Liver (tissue), 8 donors: ENCODE measurements at regions not wholly inside any gene's neighbourhood (a gene's known extent, or its start where the extent isn't known, plus 50 kb on each side); places are given as distances from the start of the nearest gene placed in this dataset.

ENCODE experiments used
- DNase-seq: peaks from one replicate; pipeline ENCODE4 v3.0.0-alpha.2; 2017; ENCODE audit warnings: low spot score
- H3K27ac ChIP-seq, 2 donors: one replicate each; pipeline ENCODE4 v1.7.0; 2013; ENCODE audit warnings: inconsistent platforms in 2 of 2, low read length in 2 of 2, control low read depth in 1 of 2, low read depth in 1 of 2, mild to moderate bottlenecking in 1 of 2
- H3K27me3 ChIP-seq, 4 donors: one replicate each; pipeline versions ENCODE4 v1.6.1 to v1.7.0; 2013; ENCODE audit warnings: low read length in 3 of 4, inconsistent platforms in 1 of 4, mild to moderate bottlenecking in 1 of 4, moderate library complexity in 1 of 4; ENCODE audit not compliant: control insufficient read depth in 4 of 4, insufficient read depth in 4 of 4
- H3K36me3 ChIP-seq, 4 donors: one replicate each; pipeline versions ENCODE4 v1.6.1 to v1.7.0; 2013; ENCODE audit warnings: low read length in 3 of 4, mild to moderate bottlenecking in 3 of 4, low read depth in 1 of 4, moderate library complexity in 1 of 4; ENCODE audit not compliant: control insufficient read depth in 4 of 4, insufficient read depth in 3 of 4
- H3K4me1 ChIP-seq, 4 donors: one replicate each; pipeline versions ENCODE4 v1.6.1 to v1.7.0; 2013; ENCODE audit warnings: low read length in 3 of 4, mild to moderate bottlenecking in 3 of 4, moderate library complexity in 1 of 4; ENCODE audit not compliant: control insufficient read depth in 4 of 4, insufficient read depth in 4 of 4
- H3K4me3 ChIP-seq, 3 donors: one replicate each; pipeline versions ENCODE4 v1.6.1 to v1.7.0; 2013; ENCODE audit warnings: low read length in 3 of 3, control low read depth in 1 of 3, low read depth in 1 of 3, mild to moderate bottlenecking in 1 of 3
- H3K9ac ChIP-seq, 2 donors: one replicate each; pipeline ENCODE4 v1.7.0; 2013; ENCODE audit warnings: low read length in 2 of 2, mild to moderate bottlenecking in 2 of 2, moderate library complexity in 2 of 2, control low read depth in 1 of 2, low read depth in 1 of 2
- H3K9me3 ChIP-seq, 4 donors: one replicate each; pipeline versions ENCODE4 v1.6.1 to v1.7.0; 2013; ENCODE audit warnings: low read length in 3 of 4; ENCODE audit not compliant: control insufficient read depth in 4 of 4
- EGR1 ChIP-seq, 2 donors: IDR thresholded peaks; 2 replicates each; pipeline ENCODE4 v1.6.1; 2016 to 2018; ENCODE audit warnings: antibody characterized with exemption in 2 of 2, low read depth in 2 of 2
- FOXA1 ChIP-seq: IDR thresholded peaks from 2 replicates; pipeline ENCODE4 v1.6.1; 2016; ENCODE audit warnings: antibody characterized with exemption
- FOXA2 ChIP-seq: IDR thresholded peaks from 2 replicates; pipeline ENCODE4 v1.6.1; 2016; ENCODE audit warnings: antibody characterized with exemption
- GABPA ChIP-seq, 2 donors: IDR thresholded peaks in 1 of 2; conservative IDR thresholded peaks in 1 of 2; 2 replicates each; pipeline ENCODE4 v1.6.1; 2016; ENCODE audit warnings: antibody characterized with exemption in 2 of 2, mild to moderate bottlenecking in 1 of 2, moderate library complexity in 1 of 2
- HNF4A ChIP-seq, 2 donors: conservative IDR thresholded peaks; 2 replicates each; pipeline ENCODE4 v1.6.1; 2016; ENCODE audit warnings: antibody characterized with exemption in 2 of 2, mild to moderate bottlenecking in 2 of 2
- HNF4G ChIP-seq: IDR thresholded peaks from 2 replicates; pipeline ENCODE4 v1.6.1; 2016; ENCODE audit warnings: antibody characterized with exemption
- JUND ChIP-seq, 2 donors: IDR thresholded peaks; 2 replicates each; pipeline ENCODE4 v1.6.1; 2016; ENCODE audit warnings: antibody characterized with exemption in 2 of 2
- NR2F2 ChIP-seq: IDR thresholded peaks from 2 replicates; pipeline ENCODE4 v1.6.1; 2016; ENCODE audit warnings: antibody characterized with exemption
- RAD21 ChIP-seq, 2 donors: IDR thresholded peaks; 2 replicates each; pipeline ENCODE4 v1.6.1; 2016; ENCODE audit warnings: antibody characterized with exemption in 2 of 2, mild to moderate bottlenecking in 2 of 2
- RXRA ChIP-seq, 2 donors: IDR thresholded peaks; 2 replicates each; pipeline ENCODE4 v1.6.1; 2017 to 2018; ENCODE audit warnings: antibody characterized with exemption in 2 of 2, mild to moderate bottlenecking in 1 of 2
- TAF1 ChIP-seq: conservative IDR thresholded peaks from 2 replicates; pipeline ENCODE4 v1.6.1; 2016; ENCODE audit warnings: antibody characterized with exemption, mild to moderate bottlenecking
- YY1 ChIP-seq: IDR thresholded peaks from 2 replicates; pipeline ENCODE4 v1.6.1; 2016; ENCODE audit warnings: antibody characterized with exemption, mild to moderate bottlenecking
- whole genome bisulfite sequencing: extraction: QIAGEN DNeasy Blood & Tissue Kit; methylation state at CpG from one replicate; pipeline ENCODE4 v1.1.7; 2013; 5-methylcytosine and 5-hydroxymethylcytosine counted together
- TF ChIP-seq, protein P1 (sequence below): IDR thresholded peaks from 2 replicates; pipeline ENCODE4 v1.6.1; 2016; ENCODE audit warnings: antibody characterized with exemption
- TF ChIP-seq, protein P2 (sequence below): IDR thresholded peaks from 2 replicates; pipeline ENCODE4 v1.6.1; 2016; ENCODE audit warnings: antibody characterized with exemption
- TF ChIP-seq, protein P3 (sequence below): IDR thresholded peaks from 2 replicates; pipeline ENCODE4 v1.6.1; 2016; ENCODE audit warnings: antibody characterized with exemption
- TF ChIP-seq, protein P4 (sequence below): IDR thresholded peaks from 2 replicates; pipeline ENCODE4 v1.6.1; 2016; ENCODE audit warnings: antibody characterized with exemption, mild to moderate bottlenecking
- TF ChIP-seq, protein P5 (sequence below): fragments of 150-350 bp; IDR thresholded peaks from 2 replicates; pipeline ENCODE4 v1.5.1; 2017; ENCODE audit warnings: improper control_type of control experiment, low read depth, low read length; ENCODE audit not compliant: missing input control
- donor health status: healthy.
- donor health status: healthy.
- donor health status: healthy.
- donor health status: healthy.
- donor health status: healthy.

DNA sequence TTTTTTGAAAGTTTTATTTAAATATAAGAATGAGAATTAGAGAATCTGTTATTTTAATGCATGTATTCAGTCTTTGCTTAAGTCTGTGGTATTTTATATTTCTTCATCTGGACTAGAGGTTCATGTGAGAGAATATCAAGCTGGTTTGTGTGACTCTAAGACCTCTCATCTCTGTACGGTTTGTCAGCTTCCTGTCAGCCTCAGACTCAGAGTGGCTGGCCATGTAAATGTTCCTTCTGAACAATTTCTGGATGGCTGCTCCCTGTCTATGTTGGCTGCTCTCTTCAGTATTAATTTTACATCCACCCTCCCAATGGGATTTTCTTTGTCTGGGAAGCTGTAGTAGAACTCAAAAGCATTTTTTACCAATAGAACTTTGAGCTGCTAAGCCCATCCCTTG is 225.3 kb upstream of the THUMPD2 start:
- no peaks in the 10 kb centered on the region for H3K9me3 ChIP-seq
- no peak overlapping the region for H3K4me3 ChIP-seq
- H3K27me3 ChIP-seq, result no peaks in the 10 kb centered on the region
- H3K36me3 ChIP-seq, result no peaks in the 10 kb centered on the region
- no peak for DNase-seq
- 46% methylated on average over 1 of the region's 1 CpG for WGBS
- H3K9ac ChIP-seq, result no peak overlapping the region
- no peaks in the 10 kb centered on the region for H3K4me1 ChIP-seq
- no peak overlapping the region for H3K27ac ChIP-seq
- TF ChIP-seq TAF1, result no peak
- TF ChIP-seq, protein P1, sequence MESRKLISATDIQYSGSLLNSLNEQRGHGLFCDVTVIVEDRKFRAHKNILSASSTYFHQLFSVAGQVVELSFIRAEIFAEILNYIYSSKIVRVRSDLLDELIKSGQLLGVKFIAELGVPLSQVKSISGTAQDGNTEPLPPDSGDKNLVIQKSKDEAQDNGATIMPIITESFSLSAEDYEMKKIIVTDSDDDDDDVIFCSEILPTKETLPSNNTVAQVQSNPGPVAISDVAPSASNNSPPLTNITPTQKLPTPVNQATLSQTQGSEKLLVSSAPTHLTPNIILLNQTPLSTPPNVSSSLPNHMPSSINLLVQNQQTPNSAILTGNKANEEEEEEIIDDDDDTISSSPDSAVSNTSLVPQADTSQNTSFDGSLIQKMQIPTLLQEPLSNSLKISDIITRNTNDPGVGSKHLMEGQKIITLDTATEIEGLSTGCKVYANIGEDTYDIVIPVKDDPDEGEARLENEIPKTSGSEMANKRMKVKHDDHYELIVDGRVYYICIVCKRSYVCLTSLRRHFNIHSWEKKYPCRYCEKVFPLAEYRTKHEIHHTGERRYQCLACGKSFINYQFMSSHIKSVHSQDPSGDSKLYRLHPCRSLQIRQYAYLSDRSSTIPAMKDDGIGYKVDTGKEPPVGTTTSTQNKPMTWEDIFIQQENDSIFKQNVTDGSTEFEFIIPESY, result no peak
- TF ChIP-seq, protein P2, sequence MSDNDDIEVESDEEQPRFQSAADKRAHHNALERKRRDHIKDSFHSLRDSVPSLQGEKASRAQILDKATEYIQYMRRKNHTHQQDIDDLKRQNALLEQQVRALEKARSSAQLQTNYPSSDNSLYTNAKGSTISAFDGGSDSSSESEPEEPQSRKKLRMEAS, result no peak
- TF ChIP-seq, protein P3, sequence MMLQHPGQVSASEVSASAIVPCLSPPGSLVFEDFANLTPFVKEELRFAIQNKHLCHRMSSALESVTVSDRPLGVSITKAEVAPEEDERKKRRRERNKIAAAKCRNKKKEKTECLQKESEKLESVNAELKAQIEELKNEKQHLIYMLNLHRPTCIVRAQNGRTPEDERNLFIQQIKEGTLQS, result no peak
- TF ChIP-seq, protein P4, sequence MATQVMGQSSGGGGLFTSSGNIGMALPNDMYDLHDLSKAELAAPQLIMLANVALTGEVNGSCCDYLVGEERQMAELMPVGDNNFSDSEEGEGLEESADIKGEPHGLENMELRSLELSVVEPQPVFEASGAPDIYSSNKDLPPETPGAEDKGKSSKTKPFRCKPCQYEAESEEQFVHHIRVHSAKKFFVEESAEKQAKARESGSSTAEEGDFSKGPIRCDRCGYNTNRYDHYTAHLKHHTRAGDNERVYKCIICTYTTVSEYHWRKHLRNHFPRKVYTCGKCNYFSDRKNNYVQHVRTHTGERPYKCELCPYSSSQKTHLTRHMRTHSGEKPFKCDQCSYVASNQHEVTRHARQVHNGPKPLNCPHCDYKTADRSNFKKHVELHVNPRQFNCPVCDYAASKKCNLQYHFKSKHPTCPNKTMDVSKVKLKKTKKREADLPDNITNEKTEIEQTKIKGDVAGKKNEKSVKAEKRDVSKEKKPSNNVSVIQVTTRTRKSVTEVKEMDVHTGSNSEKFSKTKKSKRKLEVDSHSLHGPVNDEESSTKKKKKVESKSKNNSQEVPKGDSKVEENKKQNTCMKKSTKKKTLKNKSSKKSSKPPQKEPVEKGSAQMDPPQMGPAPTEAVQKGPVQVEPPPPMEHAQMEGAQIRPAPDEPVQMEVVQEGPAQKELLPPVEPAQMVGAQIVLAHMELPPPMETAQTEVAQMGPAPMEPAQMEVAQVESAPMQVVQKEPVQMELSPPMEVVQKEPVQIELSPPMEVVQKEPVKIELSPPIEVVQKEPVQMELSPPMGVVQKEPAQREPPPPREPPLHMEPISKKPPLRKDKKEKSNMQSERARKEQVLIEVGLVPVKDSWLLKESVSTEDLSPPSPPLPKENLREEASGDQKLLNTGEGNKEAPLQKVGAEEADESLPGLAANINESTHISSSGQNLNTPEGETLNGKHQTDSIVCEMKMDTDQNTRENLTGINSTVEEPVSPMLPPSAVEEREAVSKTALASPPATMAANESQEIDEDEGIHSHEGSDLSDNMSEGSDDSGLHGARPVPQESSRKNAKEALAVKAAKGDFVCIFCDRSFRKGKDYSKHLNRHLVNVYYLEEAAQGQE, result no peak
- no peak for TF ChIP-seq HNF4G
- TF ChIP-seq, protein P5, sequence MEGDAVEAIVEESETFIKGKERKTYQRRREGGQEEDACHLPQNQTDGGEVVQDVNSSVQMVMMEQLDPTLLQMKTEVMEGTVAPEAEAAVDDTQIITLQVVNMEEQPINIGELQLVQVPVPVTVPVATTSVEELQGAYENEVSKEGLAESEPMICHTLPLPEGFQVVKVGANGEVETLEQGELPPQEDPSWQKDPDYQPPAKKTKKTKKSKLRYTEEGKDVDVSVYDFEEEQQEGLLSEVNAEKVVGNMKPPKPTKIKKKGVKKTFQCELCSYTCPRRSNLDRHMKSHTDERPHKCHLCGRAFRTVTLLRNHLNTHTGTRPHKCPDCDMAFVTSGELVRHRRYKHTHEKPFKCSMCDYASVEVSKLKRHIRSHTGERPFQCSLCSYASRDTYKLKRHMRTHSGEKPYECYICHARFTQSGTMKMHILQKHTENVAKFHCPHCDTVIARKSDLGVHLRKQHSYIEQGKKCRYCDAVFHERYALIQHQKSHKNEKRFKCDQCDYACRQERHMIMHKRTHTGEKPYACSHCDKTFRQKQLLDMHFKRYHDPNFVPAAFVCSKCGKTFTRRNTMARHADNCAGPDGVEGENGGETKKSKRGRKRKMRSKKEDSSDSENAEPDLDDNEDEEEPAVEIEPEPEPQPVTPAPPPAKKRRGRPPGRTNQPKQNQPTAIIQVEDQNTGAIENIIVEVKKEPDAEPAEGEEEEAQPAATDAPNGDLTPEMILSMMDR, result no peak
- TF ChIP-seq JUND (IDR thresholded peaks at IDR 0.05), result no peak
- TF ChIP-seq NR2F2, result no peak

DNA sequence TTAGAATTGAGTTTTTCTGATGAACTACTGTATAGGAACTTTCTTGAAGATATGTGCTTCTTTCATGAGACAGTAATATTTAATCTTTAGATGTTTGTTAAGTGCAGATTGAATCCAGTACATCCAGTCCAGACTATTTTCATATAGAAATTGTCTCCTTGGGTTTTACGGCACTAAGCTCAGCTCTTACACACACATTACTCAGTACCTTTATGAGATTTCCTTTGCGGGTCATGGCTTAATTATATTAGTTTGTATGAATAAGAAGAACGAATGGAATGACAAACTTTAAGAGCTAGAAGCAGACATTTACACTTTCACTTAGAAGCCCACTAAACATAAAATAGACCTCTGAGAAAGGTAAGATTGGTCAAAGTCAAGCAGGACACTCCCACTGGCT is 223.3 kb upstream of the THUMPD2 start:
- no peak for TF ChIP-seq RXRA (IDR thresholded peaks at IDR 0.05)
- no peak for TF ChIP-seq JUND (IDR thresholded peaks at IDR 0.05)
- no peak for TF ChIP-seq RAD21 (IDR thresholded peaks at IDR 0.05)
- TF ChIP-seq EGR1 (IDR thresholded peaks at IDR 0.05; ENCODE audit: low read depth in 2 of 2), result no peak
- no peak for TF ChIP-seq FOXA1
- no peak for TF ChIP-seq NR2F2
- no peak for TF ChIP-seq HNF4G
- TF ChIP-seq YY1, result no peak
- TF ChIP-seq GABPA (IDR thresholded peaks at IDR 0.05 in 1 of 2, conservative IDR thresholded peaks at IDR 0.05 in 1 of 2), result no peak
- TF ChIP-seq FOXA2, result no peak
- TF ChIP-seq, protein P3, result no peak
- TF ChIP-seq HNF4A (conservative IDR thresholded peaks at IDR 0.05), result no peak
- no peak for DNase-seq
- Histone ChIP-seq H3K4me1 (no peaks in the 10 kb centered on the region), H3K9ac (no peak overlapping the region), H3K36me3 (no peaks in the 10 kb centered on the region), H3K4me3 (no peak overlapping the region), H3K27ac (no peak overlapping the region), H3K9me3 (no peaks in the 10 kb centered on the region), H3K27me3 (peaks cover 0 to 3% (median 0%) of the 10 kb centered on the region in 4 donors)
- WGBS, result 82% methylated on average over 3 of the region's 3 CpGs
